Keratinocyte (primary cell): ENCODE measurements at regions not wholly inside any gene's neighbourhood (a gene's known extent, or its start where the extent isn't known, plus 50 kb on each side); places are given as distances from the start of the nearest gene placed in this dataset.

Experiments used
- DNase-seq: peaks from one replicate; pipeline ENCODE4 v3.0.0-alpha.2; 2011; ENCODE audit warnings: low read depth, missing footprints, low spot score
- FAIRE-seq: peaks from 2 replicates; lab custom pipeline; 2011; peaks lifted over from hg19 to GRCh38; lab: Jason Lieb, UNC
- H2AFZ ChIP-seq: 2 replicates; pipeline ENCODE4 v1.6.0; 2012; ENCODE audit warnings: low read length, control low read depth, inconsistent platforms; ENCODE audit not compliant: control insufficient read depth
- H3K27ac ChIP-seq: 2 replicates; pipeline ENCODE4 v1.5.1; 2011; ENCODE audit warnings: low read length; ENCODE audit not compliant: control insufficient read depth, insufficient read depth
- H3K27me3 ChIP-seq: 3 replicates; pipeline ENCODE4 v1.6.0; 2011; ENCODE audit warnings: low read length; ENCODE audit not compliant: control insufficient read depth, insufficient read depth; ENCODE audit errors: extremely low read depth
- H3K36me3 ChIP-seq, 2 experiments: 2 replicates in 1 of 2; 3 replicates in 1 of 2; pipeline ENCODE4 v1.5.1; 2011; ENCODE audit warnings: low read length in 2 of 2, mild to moderate bottlenecking in 1 of 2; ENCODE audit not compliant: control insufficient read depth in 2 of 2, insufficient read depth in 2 of 2; ENCODE audit errors: extremely low read depth in 1 of 2
- H3K4me1 ChIP-seq: 3 replicates; pipeline ENCODE4 v1.5.1; 2011; ENCODE audit warnings: low read length; ENCODE audit not compliant: control insufficient read depth, insufficient read depth; ENCODE audit errors: extremely low read depth
- H3K4me2 ChIP-seq: 3 replicates; pipeline ENCODE4 v1.6.0; 2011; ENCODE audit warnings: low read depth, low read length; ENCODE audit not compliant: control insufficient read depth, insufficient read depth; ENCODE audit errors: extremely low read depth
- H3K4me3 ChIP-seq, 3 experiments: fragments of 200-600 bp in 1 of 3; sonication (generic) in 1 of 3; 2 replicates in 2 of 3; 3 replicates in 1 of 3; pipeline ENCODE4 v1.5.1; 2011 to 2016; ENCODE audit warnings: low read length in 3 of 3, mild to moderate bottlenecking in 3 of 3, control low read depth in 2 of 3, inconsistent platforms in 1 of 3, low read depth in 1 of 3, mixed read lengths in 1 of 3, mixed run types in 1 of 3, moderate library complexity in 1 of 3; ENCODE audit not compliant: control insufficient read depth in 2 of 3, insufficient read depth in 2 of 3; ENCODE audit errors: extremely low read depth in 1 of 3
- H3K79me2 ChIP-seq: 2 replicates; pipeline ENCODE4 v1.6.0; 2012; ENCODE audit warnings: low read length; ENCODE audit not compliant: control insufficient read depth, insufficient read depth
- H3K9ac ChIP-seq: 3 replicates; pipeline ENCODE4 v1.6.0; 2011; ENCODE audit warnings: low read length; ENCODE audit not compliant: control insufficient read depth, insufficient read depth; ENCODE audit errors: extremely low read depth
- H3K9me1 ChIP-seq: 3 replicates; pipeline ENCODE4 v1.6.0; 2011; ENCODE audit warnings: low read length; ENCODE audit not compliant: control insufficient read depth, insufficient read depth; ENCODE audit errors: extremely low read depth
- H3K9me3 ChIP-seq: 2 replicates; pipeline ENCODE4 v1.5.1; 2012; ENCODE audit warnings: low read depth, low read length; ENCODE audit not compliant: control insufficient read depth
- H4K20me1 ChIP-seq: 3 replicates; pipeline ENCODE4 v1.6.0; 2011; ENCODE audit warnings: low read length; ENCODE audit not compliant: control insufficient read depth, insufficient read depth; ENCODE audit errors: extremely low read depth
- EZH2 ChIP-seq: IDR thresholded peaks from one replicate; pipeline ENCODE4 v1.6.1; 2012; ENCODE audit warnings: inconsistent platforms, mild to moderate bottlenecking, low read length, moderate library complexity
- dilution Hi-C: fragments of 300-500 bp; cut with MboI; formaldehyde crosslinking; loops from one replicate; pipeline ENCODE4 v1.7.0; 2020; ENCODE audit warnings: low sequenced_read_pairs; ENCODE audit not compliant: extremely low pct_ligation_motif_present
- TF ChIP-seq, protein P1 (sequence below), 3 experiments: IDR thresholded peaks in 1 of 3; conservative IDR thresholded peaks in 1 of 3; optimal IDR thresholded peaks in 1 of 3; 2 replicates in 2 of 3; 3 replicates in 1 of 3; pipeline versions ENCODE3 to v1.5.1; 2011; ENCODE audit warnings: low read length in 3 of 3, mild to moderate bottlenecking in 3 of 3, moderate library complexity in 2 of 3, control low read depth in 1 of 3, inconsistent platforms in 1 of 3; ENCODE audit not compliant: insufficient read depth in 2 of 3; ENCODE audit errors: extremely low read depth in 1 of 3

DNA sequence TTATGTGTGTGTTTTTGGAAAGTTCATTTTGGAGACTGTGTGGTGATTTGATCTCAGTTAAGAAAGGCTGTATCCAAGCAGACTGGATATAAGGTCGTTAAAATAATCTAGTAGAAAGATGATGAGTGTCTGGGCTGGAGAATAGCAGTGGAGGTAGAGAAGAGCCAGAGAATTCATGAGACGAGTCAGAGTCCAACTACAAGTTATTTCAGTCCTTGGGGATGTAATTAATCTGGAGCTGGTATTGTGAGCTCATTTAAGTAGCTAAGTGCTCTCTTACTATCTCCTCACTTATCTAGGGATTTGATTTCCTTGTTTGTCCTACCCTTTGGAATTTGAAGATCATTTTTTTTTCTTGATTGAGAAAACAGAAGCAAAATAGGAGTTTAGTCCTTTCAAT is 1219.0 kb upstream of the ADGRL4 start:
- TF ChIP-seq EZH2: no peak
- TF ChIP-seq, protein P1, sequence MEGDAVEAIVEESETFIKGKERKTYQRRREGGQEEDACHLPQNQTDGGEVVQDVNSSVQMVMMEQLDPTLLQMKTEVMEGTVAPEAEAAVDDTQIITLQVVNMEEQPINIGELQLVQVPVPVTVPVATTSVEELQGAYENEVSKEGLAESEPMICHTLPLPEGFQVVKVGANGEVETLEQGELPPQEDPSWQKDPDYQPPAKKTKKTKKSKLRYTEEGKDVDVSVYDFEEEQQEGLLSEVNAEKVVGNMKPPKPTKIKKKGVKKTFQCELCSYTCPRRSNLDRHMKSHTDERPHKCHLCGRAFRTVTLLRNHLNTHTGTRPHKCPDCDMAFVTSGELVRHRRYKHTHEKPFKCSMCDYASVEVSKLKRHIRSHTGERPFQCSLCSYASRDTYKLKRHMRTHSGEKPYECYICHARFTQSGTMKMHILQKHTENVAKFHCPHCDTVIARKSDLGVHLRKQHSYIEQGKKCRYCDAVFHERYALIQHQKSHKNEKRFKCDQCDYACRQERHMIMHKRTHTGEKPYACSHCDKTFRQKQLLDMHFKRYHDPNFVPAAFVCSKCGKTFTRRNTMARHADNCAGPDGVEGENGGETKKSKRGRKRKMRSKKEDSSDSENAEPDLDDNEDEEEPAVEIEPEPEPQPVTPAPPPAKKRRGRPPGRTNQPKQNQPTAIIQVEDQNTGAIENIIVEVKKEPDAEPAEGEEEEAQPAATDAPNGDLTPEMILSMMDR (optimal IDR thresholded peaks at IDR 0.05 in 1 of 3, IDR thresholded peaks at IDR 0.05 in 1 of 3, conservative IDR thresholded peaks at IDR 0.05 in 1 of 3; ENCODE audit: extremely low read depth in 1 of 3, insufficient read depth in 2 of 3, low read length in 3 of 3): no peak
- Histone ChIP-seq H4K20me1 (no peaks in the 10 kb centered on the region), H2AFZ (no peak overlapping the region), H3K9me1 (no peaks in the 10 kb centered on the region), H3K27ac (no peak overlapping the region), H3K9me3 (no peaks in the 10 kb centered on the region), H3K36me3 (no peaks in the 10 kb centered on the region), H3K4me1 (no peaks in the 10 kb centered on the region), H3K27me3 (no peaks in the 10 kb centered on the region), H3K79me2 (no peaks in the 10 kb centered on the region), H3K9ac (no peak overlapping the region), H3K4me3 (no peak overlapping the region), H3K4me2 (no peak overlapping the region)
- FAIRE-seq (no peak), DNase-seq (no peak)
- dilution Hi-C loops: no loop called here

DNA sequence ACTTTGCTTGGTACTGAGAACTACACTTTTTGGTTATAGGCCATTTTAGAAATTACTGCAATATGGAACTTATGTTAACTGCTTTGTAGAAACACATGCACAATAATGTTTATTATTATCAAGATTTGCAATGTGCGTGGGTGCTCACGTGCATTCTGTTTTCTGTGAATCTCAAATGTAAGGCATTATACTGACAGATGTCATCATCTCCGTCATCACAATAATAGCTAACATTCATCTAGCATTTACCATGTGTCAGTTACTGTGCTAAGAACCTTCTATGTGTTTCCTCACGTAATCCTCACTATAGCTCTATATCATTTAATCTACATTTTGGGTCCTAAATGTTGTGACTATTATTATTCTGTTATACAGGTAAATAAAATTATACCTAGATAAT is 1214.8 kb upstream of the ADGRL4 start:
- Histone ChIP-seq H4K20me1 (no peaks in the 10 kb centered on the region), H3K27ac (no peak overlapping the region), H3K4me3 (no peak overlapping the region), H3K36me3 (no peaks in the 10 kb centered on the region), H3K27me3 (no peaks in the 10 kb centered on the region), H3K4me1 (no peaks in the 10 kb centered on the region), H3K4me2 (no peak overlapping the region), H3K9ac (no peak overlapping the region), H3K9me3 (no peaks in the 10 kb centered on the region), H3K79me2 (no peaks in the 10 kb centered on the region), H3K9me1 (no peaks in the 10 kb centered on the region), H2AFZ (no peak overlapping the region)
- FAIRE-seq (no peak), DNase-seq (no peak)
- dilution Hi-C loops: no loop called here
- no peak for TF ChIP-seq EZH2
- TF ChIP-seq, protein P1 (optimal IDR thresholded peaks at IDR 0.05 in 1 of 3, IDR thresholded peaks at IDR 0.05 in 1 of 3, conservative IDR thresholded peaks at IDR 0.05 in 1 of 3; ENCODE audit: extremely low read depth in 1 of 3, insufficient read depth in 2 of 3, low read length in 3 of 3): no peak
